ENCODE measurements at regions not wholly inside any gene's neighbourhood (a gene's known extent, or its start where the extent isn't known, plus 50 kb on each side); places are given as distances from the start of the nearest gene placed in this dataset.

DNA sequence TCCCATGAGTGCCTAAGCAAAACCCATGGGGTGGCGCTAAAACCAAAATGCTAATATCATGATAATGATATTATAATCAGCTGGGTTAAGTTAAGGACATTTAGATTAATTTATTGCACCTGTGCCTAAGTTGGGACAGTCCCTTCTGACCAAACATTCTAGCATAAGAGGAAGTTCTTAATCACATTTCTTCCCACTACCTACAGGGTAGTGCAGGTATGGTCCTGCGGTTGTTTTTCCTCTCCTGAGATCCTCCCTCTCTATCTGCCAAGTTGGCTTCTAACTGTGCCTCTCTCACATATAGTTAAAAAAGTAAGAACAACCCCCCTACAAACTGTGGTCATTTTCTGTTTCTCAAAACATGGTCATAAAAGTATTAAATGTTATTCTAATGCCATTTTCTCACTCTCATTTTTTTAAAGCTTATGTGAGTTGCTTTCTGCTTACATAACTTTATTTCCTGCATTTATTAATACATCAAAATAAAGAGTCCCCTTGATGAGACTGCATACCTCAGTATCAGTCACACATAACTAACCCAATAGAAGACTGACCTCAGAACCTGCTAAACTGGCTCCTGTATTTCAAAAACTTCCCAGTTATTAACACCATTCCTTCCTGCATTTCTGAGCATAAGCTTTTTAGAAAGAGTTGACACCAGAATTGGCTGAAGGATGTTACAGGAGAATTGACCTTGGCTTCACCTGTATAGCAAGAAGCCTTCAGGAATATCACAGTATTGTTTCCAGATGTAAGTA is 1332.5 kb downstream of the FSTL5 start:
- TF ChIP-seq, protein P1, sequence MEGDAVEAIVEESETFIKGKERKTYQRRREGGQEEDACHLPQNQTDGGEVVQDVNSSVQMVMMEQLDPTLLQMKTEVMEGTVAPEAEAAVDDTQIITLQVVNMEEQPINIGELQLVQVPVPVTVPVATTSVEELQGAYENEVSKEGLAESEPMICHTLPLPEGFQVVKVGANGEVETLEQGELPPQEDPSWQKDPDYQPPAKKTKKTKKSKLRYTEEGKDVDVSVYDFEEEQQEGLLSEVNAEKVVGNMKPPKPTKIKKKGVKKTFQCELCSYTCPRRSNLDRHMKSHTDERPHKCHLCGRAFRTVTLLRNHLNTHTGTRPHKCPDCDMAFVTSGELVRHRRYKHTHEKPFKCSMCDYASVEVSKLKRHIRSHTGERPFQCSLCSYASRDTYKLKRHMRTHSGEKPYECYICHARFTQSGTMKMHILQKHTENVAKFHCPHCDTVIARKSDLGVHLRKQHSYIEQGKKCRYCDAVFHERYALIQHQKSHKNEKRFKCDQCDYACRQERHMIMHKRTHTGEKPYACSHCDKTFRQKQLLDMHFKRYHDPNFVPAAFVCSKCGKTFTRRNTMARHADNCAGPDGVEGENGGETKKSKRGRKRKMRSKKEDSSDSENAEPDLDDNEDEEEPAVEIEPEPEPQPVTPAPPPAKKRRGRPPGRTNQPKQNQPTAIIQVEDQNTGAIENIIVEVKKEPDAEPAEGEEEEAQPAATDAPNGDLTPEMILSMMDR (IDR thresholded peaks at IDR 0.05) = no peak
- no peak for TF ChIP-seq POLR2A (IDR thresholded peaks at IDR 0.05)

Data from lower leg skin (tissue), 3 donors.